OCI-LY7 (cell line): ENCODE measurements at regions not wholly inside any gene's neighbourhood (a gene's known extent, or its start where the extent isn't known, plus 50 kb on each side); places are given as distances from the start of the nearest gene placed in this dataset.

Source experiments
- BruUV-seq: library from RNA; stranded (reverse); fragments of 400-500 nt; replicated peaks from 2 replicates; lab custom pipeline; 2021; lab: Mats Ljungman, UMichigan
- CTCF ChIA-PET: fragments of 300-600 bp; sonication (Branson Sonifier 250); formaldehyde crosslinking; loops from one replicate; lab custom pipeline; 2022; ENCODE audit warnings: antibody characterized with exemption; ENCODE audit not compliant: unreplicated experiment; lab: Charles Lee
- POLR2A ChIA-PET: fragments of 300-600 bp; sonication (Branson Sonifier 250); formaldehyde crosslinking; loops from one replicate; lab custom pipeline; 2022; ENCODE audit warnings: antibody characterized with exemption; lab: Charles Lee
- DNase-seq: peaks from one replicate; pipeline ENCODE4 v3.0.0-alpha.2; 2015; ENCODE audit warnings: low spot score
- H2AFZ ChIP-seq: fragments of 200-600 bp; sonication (generic), shearing (Covaris generic); 2 replicates; pipeline ENCODE4 v1.6.1; 2014; ENCODE audit warnings: mild to moderate bottlenecking, antibody characterized with exemption, low read length, moderate library complexity
- H3K27ac ChIP-seq: fragments of 200-600 bp; sonication (generic); 2 replicates; pipeline ENCODE4 v1.5.1; 2014; ENCODE audit warnings: mixed run types, low read depth, mild to moderate bottlenecking, moderate library complexity, low read length, inconsistent platforms; ENCODE audit not compliant: poor library complexity, severe bottlenecking
- H3K36me3 ChIP-seq: fragments of 200-600 bp; sonication (generic); 2 replicates; pipeline ENCODE4 v1.6.1; 2014; ENCODE audit warnings: mild to moderate bottlenecking, antibody characterized with exemption, low read length, moderate library complexity, mixed read lengths; ENCODE audit not compliant: insufficient read depth
- H3K4me1 ChIP-seq: fragments of 200-600 bp; sonication (generic); 2 replicates; pipeline ENCODE4 v1.5.1; 2014; ENCODE audit warnings: mild to moderate bottlenecking, low read length; ENCODE audit not compliant: insufficient read depth, poor library complexity, severe bottlenecking
- H3K4me2 ChIP-seq: fragments of 200-600 bp; sonication (generic); 2 replicates; pipeline ENCODE4 v1.6.1; 2014; ENCODE audit warnings: mild to moderate bottlenecking, low read length
- H3K4me3 ChIP-seq: fragments of 200-600 bp; sonication (generic); 2 replicates; pipeline ENCODE4 v1.5.1; 2014; ENCODE audit warnings: mild to moderate bottlenecking, low read depth, low read length; ENCODE audit not compliant: poor library complexity, severe bottlenecking
- H3K79me2 ChIP-seq: fragments of 200-600 bp; sonication (generic); 2 replicates; pipeline ENCODE4 v1.6.1; 2016; ENCODE audit warnings: low read depth, mild to moderate bottlenecking, low read length, moderate library complexity, mixed read lengths; ENCODE audit not compliant: insufficient read depth
- H3K9me2 ChIP-seq: fragments of 200-600 bp; sonication (generic); 2 replicates; pipeline ENCODE4 v1.6.1; 2016; ENCODE audit warnings: mild to moderate bottlenecking, low read length, mixed read lengths; ENCODE audit not compliant: insufficient read depth
- H3K9me3 ChIP-seq: fragments of 200-600 bp; sonication (generic); 2 replicates; pipeline ENCODE4 v1.6.1; 2014; ENCODE audit warnings: mild to moderate bottlenecking, mixed run types, low read length, mixed read lengths
- H4K20me1 ChIP-seq: fragments of 200-600 bp; sonication (generic); 2 replicates; pipeline ENCODE4 v1.6.1; 2014; ENCODE audit warnings: mild to moderate bottlenecking, antibody characterized with exemption, low read length, moderate library complexity, mixed read lengths; ENCODE audit not compliant: insufficient read depth
- EZH2phosphoT487 ChIP-seq: fragments of 200-600 bp; sonication (generic); IDR thresholded peaks from 2 replicates; pipeline ENCODE4 v1.6.1; 2018; ENCODE audit warnings: low read depth, borderline replicate concordance, mild to moderate bottlenecking, mixed run types, antibody characterized with exemption, low read length, moderate library complexity, mixed read lengths
- intact Hi-C: fragments of 100-400 bp; cut with micrococcal nuclease; formaldehyde crosslinking; loops from one replicate; pipeline ENCODE4 v1.10.0; 2022; ENCODE audit not compliant: unreplicated experiment
- TF ChIP-seq, protein P1 (sequence below): fragments of 200-600 bp; sonication (generic); conservative IDR thresholded peaks from 2 replicates; pipeline ENCODE4 v1.5.1; 2014; ENCODE audit warnings: mild to moderate bottlenecking, antibody characterized with exemption, low read length, moderate library complexity, mixed read lengths

DNA sequence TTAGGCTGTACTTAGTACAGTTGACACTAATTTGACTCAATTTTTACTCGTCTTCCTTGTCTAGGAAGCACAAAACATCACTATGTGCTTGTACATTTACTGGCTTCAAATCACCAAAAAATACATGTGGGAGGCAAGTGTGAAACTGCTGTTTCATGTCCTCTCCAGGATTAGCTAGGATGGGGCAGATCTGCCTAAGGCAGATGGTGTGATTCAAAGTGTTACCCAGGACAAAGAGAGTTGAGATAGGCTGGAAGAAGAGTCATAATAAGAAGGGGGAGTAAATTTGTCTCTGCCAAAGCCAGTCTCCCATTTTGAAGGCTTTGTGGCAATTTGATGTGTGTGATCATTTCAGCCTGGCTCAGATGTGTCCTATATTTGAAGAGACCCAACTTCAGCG, 821.6 kb upstream of the ZEB2 start:
- Histone ChIP-seq H4K20me1 (no peaks in the 10 kb centered on the region), H3K4me3 (no peak overlapping the region), H3K4me1 (no peaks in the 10 kb centered on the region), H2AFZ (no peak overlapping the region), H3K36me3 (no peaks in the 10 kb centered on the region), H3K9me3 (no peaks in the 10 kb centered on the region), H3K27ac (no peak overlapping the region), H3K79me2 (no peaks in the 10 kb centered on the region), H3K9me2 (no peaks in the 10 kb centered on the region), H3K4me2 (no peak overlapping the region)
- intact Hi-C loops: no loop called here
- ChIA-PET POLR2A (no interaction called here), CTCF (no interaction called here)
- DNase-seq: no peak
- no peak for TF ChIP-seq EZH2phosphoT487
- TF ChIP-seq, protein P1, sequence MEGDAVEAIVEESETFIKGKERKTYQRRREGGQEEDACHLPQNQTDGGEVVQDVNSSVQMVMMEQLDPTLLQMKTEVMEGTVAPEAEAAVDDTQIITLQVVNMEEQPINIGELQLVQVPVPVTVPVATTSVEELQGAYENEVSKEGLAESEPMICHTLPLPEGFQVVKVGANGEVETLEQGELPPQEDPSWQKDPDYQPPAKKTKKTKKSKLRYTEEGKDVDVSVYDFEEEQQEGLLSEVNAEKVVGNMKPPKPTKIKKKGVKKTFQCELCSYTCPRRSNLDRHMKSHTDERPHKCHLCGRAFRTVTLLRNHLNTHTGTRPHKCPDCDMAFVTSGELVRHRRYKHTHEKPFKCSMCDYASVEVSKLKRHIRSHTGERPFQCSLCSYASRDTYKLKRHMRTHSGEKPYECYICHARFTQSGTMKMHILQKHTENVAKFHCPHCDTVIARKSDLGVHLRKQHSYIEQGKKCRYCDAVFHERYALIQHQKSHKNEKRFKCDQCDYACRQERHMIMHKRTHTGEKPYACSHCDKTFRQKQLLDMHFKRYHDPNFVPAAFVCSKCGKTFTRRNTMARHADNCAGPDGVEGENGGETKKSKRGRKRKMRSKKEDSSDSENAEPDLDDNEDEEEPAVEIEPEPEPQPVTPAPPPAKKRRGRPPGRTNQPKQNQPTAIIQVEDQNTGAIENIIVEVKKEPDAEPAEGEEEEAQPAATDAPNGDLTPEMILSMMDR: no peak
- BruUV-seq: no TSS peak

DNA sequence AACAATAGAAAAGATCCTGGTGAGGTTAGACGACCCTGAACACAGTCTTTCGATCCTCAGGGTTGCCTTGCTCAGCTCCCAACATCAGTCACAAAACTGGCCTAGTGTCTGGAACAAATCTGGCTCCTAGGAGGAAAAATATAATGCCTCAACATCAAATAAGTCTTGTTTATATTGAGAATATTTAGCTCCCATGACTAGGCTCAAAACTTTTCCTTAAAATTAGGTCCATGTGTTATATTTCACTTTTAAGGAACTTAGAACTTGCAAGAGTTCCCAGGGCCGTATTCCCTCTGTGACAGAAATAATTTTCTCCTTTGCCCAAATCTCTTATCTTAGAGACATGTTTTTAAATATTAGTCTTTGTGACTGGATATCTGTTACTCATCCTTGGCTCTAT, 819.7 kb upstream of the ZEB2 start:
- Histone ChIP-seq H3K4me3 (no peak overlapping the region), H4K20me1 (no peaks in the 10 kb centered on the region), H3K36me3 (no peaks in the 10 kb centered on the region), H3K4me1 (no peaks in the 10 kb centered on the region), H3K9me2 (no peaks in the 10 kb centered on the region), H3K27ac (no peak overlapping the region), H3K4me2 (no peak overlapping the region), H2AFZ (no peak overlapping the region), H3K79me2 (no peaks in the 10 kb centered on the region), H3K9me3 (no peaks in the 10 kb centered on the region)
- CTCF ChIA-PET: no interaction called here
- BruUV-seq: no TSS peak
- TF ChIP-seq, protein P1: no peak
- no peak for TF ChIP-seq EZH2phosphoT487
- intact Hi-C loops: no loop called here
- DNase-seq: no peak
- POLR2A ChIA-PET: interaction anchor here (1.4 to 2.0 kb wide), 2 partner anchors 9 to 11 kb away, joined by 4 to 7 read pairs; no protein-coding TSS in a partner anchor

DNA sequence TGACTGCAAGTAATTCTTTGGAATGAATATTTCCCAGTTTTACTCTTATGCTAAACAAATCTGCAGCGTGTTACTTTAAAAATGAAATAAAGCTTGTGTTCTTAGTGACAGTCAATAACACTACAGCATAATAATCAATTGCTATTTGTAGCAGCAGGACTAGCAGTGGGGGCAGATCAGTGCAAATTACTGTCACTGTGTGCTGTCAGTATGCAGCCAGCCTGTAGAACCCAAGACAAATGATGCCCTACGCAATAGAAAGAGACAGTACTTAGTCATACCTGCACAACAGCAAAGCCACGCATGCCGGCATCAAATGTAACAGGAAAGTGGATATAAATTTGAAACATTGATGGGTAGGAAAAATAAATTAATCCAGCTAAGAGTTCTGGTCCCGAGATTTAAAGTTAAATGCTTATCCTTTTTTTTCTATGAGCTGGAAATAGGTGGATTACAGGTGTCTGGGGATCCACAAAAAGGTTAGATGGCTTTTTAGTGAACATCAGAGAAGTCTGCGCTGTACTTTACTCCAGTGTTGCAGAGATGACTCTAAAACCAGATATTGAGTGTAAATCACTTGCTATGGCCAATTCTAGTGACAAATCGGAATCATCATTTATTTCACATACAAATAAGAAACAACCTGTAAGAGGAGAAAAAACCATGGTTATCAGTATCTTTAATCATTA, 812.4 kb upstream of the ZEB2 start:
- BruUV-seq: no TSS peak
- ChIA-PET CTCF (no interaction called here), POLR2A (interaction anchor here (0.5 to 3.9 kb wide), 9 partner anchors 9 to 227 kb away, joined by 3 to 19 read pairs (median 4); no protein-coding TSS in a partner anchor)
- H3K9me3 ChIP-seq: no peaks in the 10 kb centered on the region
- H3K4me2 ChIP-seq: no peak overlapping the region
- H2AFZ ChIP-seq: no peak overlapping the region
- no peaks in the 10 kb centered on the region for H3K36me3 ChIP-seq
- intact Hi-C loops: no loop called here
- no peaks in the 10 kb centered on the region for H4K20me1 ChIP-seq
- peaks cover 6% of the 10 kb centered on the region for H3K4me1 ChIP-seq
- no peak for DNase-seq
- no peak overlapping the region for H3K4me3 ChIP-seq
- TF ChIP-seq, protein P1: no peak
- TF ChIP-seq EZH2phosphoT487: no peak
- no peaks in the 10 kb centered on the region for H3K9me2 ChIP-seq
- no peak overlapping the region for H3K27ac ChIP-seq
- no peaks in the 10 kb centered on the region for H3K79me2 ChIP-seq
